Stomach smooth muscle (tissue), 2 donors: ENCODE measurements at regions not wholly inside any gene's neighbourhood (a gene's known extent, or its start where the extent isn't known, plus 50 kb on each side); places are given as distances from the start of the nearest gene placed in this dataset.
"Not testable (repeated sequence)": the region's sequence is repeated elsewhere in the genome, so short reads cannot be mapped to it uniquely, and the experiment has no call there.

ENCODE experiments used
- H3K27ac ChIP-seq: one replicate; pipeline ENCODE4 v1.7.0; 2013; ENCODE audit warnings: mild to moderate bottlenecking, low read length, inconsistent platforms
- H3K27me3 ChIP-seq, 2 donors: one replicate each; pipeline ENCODE4 v1.7.0; 2013; ENCODE audit warnings: low read length in 2 of 2; ENCODE audit not compliant: insufficient read depth in 2 of 2, control insufficient read depth in 1 of 2
- H3K36me3 ChIP-seq, 2 donors: one replicate each; pipeline ENCODE4 v1.7.0; 2013; ENCODE audit warnings: low read length in 2 of 2; ENCODE audit not compliant: control insufficient read depth in 2 of 2, insufficient read depth in 2 of 2
- H3K4me1 ChIP-seq: one replicate; pipeline ENCODE4 v1.7.0; 2013; ENCODE audit warnings: low read length; ENCODE audit not compliant: control insufficient read depth, insufficient read depth
- H3K4me3 ChIP-seq, 2 donors: one replicate each; pipeline ENCODE4 v1.7.0; 2013; ENCODE audit warnings: low read length in 2 of 2
- H3K9ac ChIP-seq, 2 donors: one replicate each; pipeline ENCODE4 v1.7.0; 2013; ENCODE audit warnings: low read length in 2 of 2, mild to moderate bottlenecking in 1 of 2
- H3K9me3 ChIP-seq, 2 donors: one replicate each; pipeline ENCODE4 v1.7.0; 2013; ENCODE audit warnings: low read length in 2 of 2; ENCODE audit not compliant: control insufficient read depth in 2 of 2
- donor health status: healthy.
- donor health status: Pancreatic carcinoma.

GRCh38 chr14:106638786-106639452 lies 1112.5 kb downstream of the TMEM121 start:
- H3K4me1 ChIP-seq, H3K27me3 ChIP-seq, H3K36me3 ChIP-seq, H3K9me3 ChIP-seq, H3K9ac ChIP-seq, H3K27ac ChIP-seq, H3K4me3 ChIP-seq: not testable (repeated sequence)

GRCh38 chr14:106642090-106642489 lies 1115.7 kb downstream of the TMEM121 start:
- Histone ChIP-seq H3K27me3 (no peaks in the 10 kb centered on the region), H3K9me3 (no peaks in the 10 kb centered on the region), H3K9ac (no peak overlapping the region), H3K4me1 (no peaks in the 10 kb centered on the region), H3K4me3 (no peak overlapping the region), H3K36me3 (no peaks in the 10 kb centered on the region), H3K27ac (no peak overlapping the region)

GRCh38 chr14:106642971-106643370 lies 1116.6 kb downstream of the TMEM121 start:
- not testable (repeated sequence) for H3K36me3 ChIP-seq, H3K27ac ChIP-seq, H3K9ac ChIP-seq, H3K27me3 ChIP-seq, H3K4me1 ChIP-seq, H3K9me3 ChIP-seq, H3K4me3 ChIP-seq

- not testable (repeated sequence) for H3K4me3 ChIP-seq, H3K9ac ChIP-seq, H3K27ac ChIP-seq, H3K36me3 ChIP-seq, H3K4me1 ChIP-seq, H3K27me3 ChIP-seq, H3K9me3 ChIP-seq
Measured at GRCh38 chr14:106648874-106649273, 1122.5 kb downstream of the TMEM121 start.

GRCh38 chr14:106651016-106651415 lies 1124.6 kb downstream of the TMEM121 start:
- Histone ChIP-seq H3K4me3 (no peak overlapping the region), H3K27me3 (peaks cover 3 to 7% of the 10 kb centered on the region in 2 donors), H3K9me3 (no peaks in the 10 kb centered on the region), H3K4me1 (no peaks in the 10 kb centered on the region), H3K9ac (no peak overlapping the region), H3K27ac (no peak overlapping the region), H3K36me3 (no peaks in the 10 kb centered on the region)

GRCh38 chr14:106652494-106652893 lies 1126.1 kb downstream of the TMEM121 start:
- Histone ChIP-seq H3K4me3 (no peak overlapping the region), H3K4me1 (no peaks in the 10 kb centered on the region), H3K36me3 (no peaks in the 10 kb centered on the region), H3K27ac (no peak overlapping the region), H3K9ac (no peak overlapping the region), H3K27me3 (peaks cover 3 to 7% of the 10 kb centered on the region in 2 donors), H3K9me3 (no peaks in the 10 kb centered on the region)

- Histone ChIP-seq H3K27me3 (peaks cover 0 to 2% of the 10 kb centered on the region in 2 donors), H3K36me3 (no peaks in the 10 kb centered on the region), H3K9me3 (no peaks in the 10 kb centered on the region), H3K4me3 (no peak overlapping the region), H3K9ac (no peak overlapping the region), H3K27ac (no peak overlapping the region), H3K4me1 (no peaks in the 10 kb centered on the region)
Measured at GRCh38 chr14:106657460-106657859, 1131.1 kb downstream of the TMEM121 start.

GRCh38 chr14:106658066-106658860 lies 1131.9 kb downstream of the TMEM121 start:
- H3K36me3 ChIP-seq, H3K9ac ChIP-seq, H3K27ac ChIP-seq, H3K4me1 ChIP-seq, H3K4me3 ChIP-seq, H3K9me3 ChIP-seq, H3K27me3 ChIP-seq: not testable (repeated sequence)

GRCh38 chr14:106661561-106661960 lies 1135.2 kb downstream of the TMEM121 start:
- not testable (repeated sequence) for H3K9ac ChIP-seq, H3K27me3 ChIP-seq, H3K27ac ChIP-seq, H3K4me1 ChIP-seq, H3K4me3 ChIP-seq, H3K9me3 ChIP-seq, H3K36me3 ChIP-seq

- Histone ChIP-seq H3K27me3 (peaks cover 0 to 4% of the 10 kb centered on the region in 2 donors), H3K4me3 (no peak overlapping the region), H3K9ac (no peak overlapping the region), H3K9me3 (no peaks in the 10 kb centered on the region), H3K27ac (no peak overlapping the region), H3K4me1 (no peaks in the 10 kb centered on the region), H3K36me3 (no peaks in the 10 kb centered on the region)
Measured at GRCh38 chr14:106662936-106663550, 1136.7 kb downstream of the TMEM121 start.
